ENCODE measurements at regions not wholly inside any gene's neighbourhood (a gene's known extent, or its start where the extent isn't known, plus 50 kb on each side); places are given as distances from the start of the nearest gene placed in this dataset.
"Not testable (repeated sequence)": the region's sequence is repeated elsewhere in the genome, so short reads cannot be mapped to it uniquely, and the experiment has no call there.

GRCh38 chr11:11717064-11717725 lies 95.4 kb upstream of the GALNT18 start:
- no peak for DNase-seq

DNA sequence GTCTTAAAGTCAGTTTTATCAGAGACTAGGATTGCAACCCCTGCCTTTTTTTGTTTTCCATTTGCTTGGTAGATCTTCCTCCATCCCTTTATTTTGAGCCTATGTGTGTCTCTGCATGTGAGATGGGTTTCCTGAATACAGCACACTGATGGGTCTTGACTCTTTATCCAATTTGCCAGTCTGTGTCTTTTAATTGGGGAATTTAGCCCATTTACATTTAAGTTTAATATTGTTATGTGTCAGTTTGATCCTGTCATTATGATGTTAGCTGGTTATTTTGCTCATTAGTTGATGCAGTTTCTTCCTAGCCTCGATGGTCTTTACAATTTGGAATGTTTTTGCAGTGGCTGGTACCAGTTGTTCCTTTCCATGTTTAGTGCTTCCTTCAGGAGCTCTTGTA lies 93.3 kb upstream of the GALNT18 start:
- DNase-seq = not testable (repeated sequence)

DNA sequence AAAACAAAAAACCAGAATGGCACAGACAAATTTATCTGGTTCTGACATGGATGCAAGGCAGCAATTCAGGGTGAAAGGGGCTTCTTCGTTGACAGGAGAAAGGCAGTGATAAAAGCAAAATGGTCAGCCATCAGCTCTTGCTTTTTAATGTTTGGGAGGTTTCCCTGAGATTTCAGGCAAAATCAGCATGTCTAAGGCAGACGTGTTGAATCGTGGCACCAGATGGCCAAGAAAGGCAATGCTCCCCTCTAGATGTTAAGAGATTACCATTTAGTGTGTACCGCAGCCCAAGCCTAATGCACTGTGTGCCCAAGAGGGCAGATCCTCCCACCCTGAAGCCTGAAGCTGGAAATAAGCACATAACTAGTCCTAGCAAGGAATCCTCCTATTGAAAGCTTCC lies 88.8 kb upstream of the GALNT18 start:
- no peak for DNase-seq

DNA sequence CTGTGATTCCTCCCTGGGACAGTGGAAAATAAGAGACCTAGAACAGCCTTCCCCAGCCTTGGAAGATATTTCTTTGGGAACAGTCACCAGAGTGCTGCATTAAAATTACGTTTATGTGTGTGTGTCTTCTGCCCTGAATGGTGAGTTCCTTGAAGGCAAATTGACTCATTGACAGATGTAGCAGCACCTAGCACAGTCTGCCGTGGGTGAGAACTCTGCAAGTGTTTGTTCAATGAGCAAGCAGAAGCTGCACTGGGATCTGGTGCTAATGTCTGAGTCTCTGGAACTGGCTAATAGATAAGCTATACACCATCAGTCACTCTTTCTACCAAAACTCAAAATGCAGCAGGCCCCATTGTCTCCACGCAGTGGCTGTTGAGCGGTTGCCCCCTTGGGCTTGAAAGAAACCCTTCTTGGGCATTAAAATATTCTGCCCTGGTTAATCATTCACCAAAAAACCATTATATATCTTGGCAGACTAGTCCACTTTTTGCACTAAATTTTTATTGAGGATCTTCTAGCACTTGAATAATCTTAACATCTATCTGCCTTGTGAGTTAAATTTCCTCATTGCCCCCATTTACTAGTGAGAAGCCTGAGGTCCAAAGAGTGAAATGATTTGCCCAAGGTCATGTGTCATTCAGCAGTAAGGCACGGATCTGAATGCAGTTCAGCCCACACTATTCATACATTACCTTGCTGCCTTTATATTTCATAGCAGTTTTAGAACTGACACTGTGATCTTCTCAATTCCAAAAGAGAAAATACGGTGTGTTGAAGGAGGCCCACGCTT lies 87.8 kb upstream of the GALNT18 start:
- peak in 2 of 56 donors; percentile 9 to 15 for DNase-seq

- no peak for DNase-seq
Measured at GRCh38 chr11:11708256-11708655, 86.5 kb upstream of the GALNT18 start.

GRCh38 chr11:11706028-11706427 lies 84.2 kb upstream of the GALNT18 start:
- no peak for DNase-seq

- no peak for DNase-seq
Measured at GRCh38 chr11:11703885-11704284, 82.1 kb upstream of the GALNT18 start.

DNA sequence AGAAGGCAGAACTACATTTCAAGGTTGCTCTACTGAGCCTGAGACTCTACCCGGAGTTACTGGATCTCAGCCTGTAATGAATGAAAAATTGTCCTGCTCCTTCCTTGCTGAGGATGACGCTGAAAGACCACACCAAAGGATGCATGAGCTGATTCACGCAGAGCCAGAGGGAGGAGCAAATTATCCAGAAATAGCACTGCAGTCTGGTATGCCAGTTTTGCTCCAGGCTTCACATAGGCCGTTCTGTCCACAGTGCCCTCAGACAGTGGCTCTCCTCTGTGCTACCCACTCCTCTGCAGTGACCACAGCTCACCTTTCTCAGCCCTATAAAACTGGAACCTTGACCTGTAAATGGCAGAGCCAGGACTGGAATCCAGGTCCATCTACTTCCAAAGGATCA lies 79.3 kb upstream of the GALNT18 start:
- no peak for DNase-seq

DNA sequence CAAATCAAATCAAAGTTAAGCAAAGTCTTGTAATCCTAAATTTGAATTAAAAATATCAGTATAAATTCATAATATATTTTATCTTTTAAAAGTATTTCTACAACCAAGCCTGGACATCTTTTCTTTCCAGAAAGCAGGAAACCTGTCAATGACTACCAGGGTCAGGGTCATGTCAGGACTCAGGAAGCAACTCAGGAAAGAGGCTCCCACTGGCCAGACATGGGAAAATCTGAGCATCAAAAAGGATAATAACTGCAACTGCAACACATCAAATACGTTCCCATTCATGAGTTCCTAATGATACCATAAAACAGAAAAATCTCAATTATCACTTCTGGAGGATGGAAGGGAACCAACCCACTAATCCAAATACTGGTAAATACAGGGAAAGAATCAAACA lies 76.0 kb upstream of the GALNT18 start:
- no peak for DNase-seq

GRCh38 chr11:11691296-11692151 lies 69.7 kb upstream of the GALNT18 start:
- peak in 5 of 56 donors; percentile 6 to 39 (median 14) for DNase-seq

DNA sequence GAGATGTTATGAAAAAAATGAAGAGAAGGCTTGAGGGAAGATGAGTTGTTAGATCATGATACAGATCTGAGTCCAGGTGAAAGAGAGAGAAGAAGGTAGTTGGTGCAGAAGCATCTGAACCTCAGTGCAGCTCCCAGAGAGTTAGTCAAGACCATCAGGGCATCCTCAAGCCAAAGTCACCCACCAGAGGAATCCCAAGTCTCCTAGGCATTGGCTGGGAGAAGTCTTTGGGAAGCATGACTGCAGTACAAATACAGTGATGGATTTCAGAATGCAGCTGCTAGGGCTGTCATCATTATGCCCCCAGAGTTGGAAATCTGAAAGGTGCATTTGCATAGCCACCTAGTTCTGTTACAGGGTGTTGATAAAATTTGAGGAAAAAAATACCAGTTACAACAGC lies 59.7 kb upstream of the GALNT18 start:
- DNase-seq = no peak

DNA sequence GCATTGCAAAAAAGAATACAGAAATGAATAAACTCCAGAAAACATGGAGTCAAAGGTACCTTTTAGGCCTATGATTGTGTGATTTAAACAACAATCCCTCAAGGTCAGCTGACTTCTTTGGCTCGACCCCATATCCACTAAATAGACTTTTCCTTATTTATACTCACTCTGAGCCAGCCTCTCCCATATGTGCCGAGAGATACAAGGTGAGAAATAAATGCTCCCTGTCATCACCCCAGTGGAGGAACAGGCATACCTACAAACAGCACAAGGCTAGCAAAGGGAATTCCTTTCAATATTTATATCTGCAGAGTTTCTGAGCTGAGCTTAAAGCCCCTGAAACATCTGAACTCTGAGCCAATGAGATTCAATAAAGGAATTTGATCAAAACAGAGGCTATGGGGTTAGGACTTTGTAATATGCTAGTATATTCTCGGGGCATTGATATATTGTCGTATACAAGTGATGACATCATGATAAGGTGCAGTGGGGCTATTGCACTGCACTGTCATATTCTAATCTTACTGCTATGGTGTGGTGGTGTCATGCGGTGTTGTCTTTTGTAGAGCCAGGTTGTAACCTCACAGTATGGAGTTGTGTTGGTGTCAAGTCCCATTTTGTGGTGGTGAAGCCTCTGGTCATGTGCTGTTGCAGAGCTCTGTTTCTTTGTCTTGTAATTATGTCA lies 56.0 kb upstream of the GALNT18 start:
- DNase-seq = no peak

DNA sequence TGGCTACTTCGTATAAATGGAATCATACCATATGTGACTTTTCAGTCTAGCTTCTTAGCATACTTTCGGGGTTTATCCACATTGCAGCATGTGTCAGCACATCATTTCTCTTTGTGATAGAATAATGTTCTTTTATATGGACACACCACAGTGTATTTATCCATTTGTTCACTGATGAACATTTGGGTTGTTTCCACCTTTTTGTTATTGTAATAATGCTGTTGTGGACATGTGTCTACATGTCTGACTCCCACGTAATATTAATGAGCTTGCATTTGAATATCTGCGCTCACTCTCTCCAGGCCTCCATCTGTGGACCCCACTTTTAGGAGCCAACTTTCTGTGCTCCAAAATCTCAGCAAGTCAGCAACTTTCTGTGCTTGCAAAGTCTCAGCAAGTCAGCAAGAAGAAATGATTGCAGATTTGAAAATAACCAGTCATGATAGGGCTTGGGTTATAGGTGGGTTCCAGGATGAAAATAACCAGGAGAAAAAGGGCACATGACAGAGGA lies 53.9 kb upstream of the GALNT18 start:
- DNase-seq = no peak

GRCh38 chr11:11672789-11673188 lies 51.0 kb upstream of the GALNT18 start:
- peak in 6 of 56 donors; percentile 17 to 49 (median 30) for DNase-seq

DNA sequence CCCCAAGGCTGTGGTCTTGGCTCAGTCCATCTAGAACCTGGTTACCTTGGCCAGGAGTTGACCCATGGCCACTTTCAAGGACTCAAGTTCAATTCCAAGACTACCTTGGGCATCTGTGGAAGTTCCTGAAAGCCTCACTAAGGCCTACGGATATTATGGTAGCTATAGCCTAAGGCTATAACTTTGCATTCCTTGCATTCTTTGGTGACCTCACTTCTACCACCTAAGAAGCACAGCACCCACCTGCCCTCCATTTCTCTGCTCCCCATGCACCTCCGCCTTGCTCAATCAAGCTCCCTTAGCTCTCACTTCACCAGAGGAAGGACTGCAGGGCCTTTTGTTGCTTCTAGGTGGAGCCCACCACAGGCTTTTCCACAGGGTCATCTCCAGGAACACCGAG lies 50.3 kb upstream of the GALNT18 start:
- no peak for DNase-seq

Measured in amygdala (tissue), 56 donors.